GM18907 (cell line): ENCODE measurements at regions not wholly inside any gene's neighbourhood (a gene's known extent, or its start where the extent isn't known, plus 50 kb on each side); places are given as distances from the start of the nearest gene placed in this dataset.

Experiments
- ATAC-seq: cut with Tn5 transposase; IDR thresholded peaks from one replicate; pipeline ENCODE4 v1.9.1; 2021; ENCODE audit warnings: mild to moderate bottlenecking, moderate library complexity; ENCODE audit not compliant: unreplicated experiment

DNA sequence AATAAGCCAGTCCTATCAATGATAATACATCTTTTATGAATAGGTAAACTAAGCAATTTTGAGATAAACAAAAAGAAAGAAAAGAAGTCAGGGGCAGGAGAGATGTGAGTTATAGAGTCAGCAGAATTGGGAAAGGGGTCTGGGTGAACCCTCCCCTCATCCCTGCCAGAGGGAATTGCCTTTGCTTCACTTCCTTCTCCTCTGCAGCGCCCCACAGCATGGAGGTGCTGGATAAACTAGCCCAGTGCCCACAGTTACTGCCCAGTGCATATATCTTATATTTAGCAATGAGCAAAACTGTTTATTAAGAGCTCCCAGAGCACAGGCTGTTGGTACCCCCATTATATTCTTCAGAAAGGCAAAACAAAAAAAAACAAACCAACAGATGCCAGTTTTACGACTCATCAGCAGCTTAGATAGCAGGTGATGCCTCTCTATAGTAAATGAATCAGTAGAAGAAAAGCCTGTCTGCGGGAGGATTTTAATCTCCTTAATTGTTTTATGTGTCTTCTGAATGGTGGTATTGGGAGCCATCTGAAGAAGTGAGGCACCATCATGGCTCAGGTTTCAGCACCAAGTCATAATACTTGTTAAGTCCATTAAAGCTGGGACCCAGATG lies 419.2 kb downstream of the EPM2A start:
- ATAC-seq: no peak

- no peak for ATAC-seq
Observed at GRCh38 chr6:145318952-145319351, 416.4 kb downstream of the EPM2A start.

- ATAC-seq: no peak
Observed at GRCh38 chr6:145319605-145320004, 415.7 kb downstream of the EPM2A start.

GRCh38 chr6:145323646-145324045 lies 411.7 kb downstream of the EPM2A start:
- ATAC-seq: no peak

- no peak for ATAC-seq
Observed at GRCh38 chr6:145327586-145327985, 407.7 kb downstream of the EPM2A start.

DNA sequence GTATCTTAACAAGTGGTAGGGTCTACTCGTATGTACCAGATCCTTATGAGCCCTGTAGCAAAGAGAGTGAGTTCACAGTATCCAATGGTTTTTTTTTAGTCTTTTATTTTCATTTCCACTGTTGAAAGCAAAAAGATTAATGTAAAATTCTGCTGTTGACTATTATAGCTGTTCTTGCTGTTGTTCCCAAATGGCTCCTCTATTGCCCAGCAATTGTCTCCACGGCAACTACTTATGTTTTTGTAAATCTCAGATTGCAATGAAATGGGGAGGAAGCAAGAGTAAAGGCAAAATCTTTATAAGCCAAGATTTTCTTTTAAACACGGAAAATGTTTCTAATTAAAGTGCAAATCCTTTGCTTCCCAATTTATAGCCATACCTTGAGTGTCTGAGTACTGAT lies 406.1 kb downstream of the EPM2A start:
- ATAC-seq: no peak

GRCh38 chr6:145331066-145331465 lies 404.3 kb downstream of the EPM2A start:
- no peak for ATAC-seq

DNA sequence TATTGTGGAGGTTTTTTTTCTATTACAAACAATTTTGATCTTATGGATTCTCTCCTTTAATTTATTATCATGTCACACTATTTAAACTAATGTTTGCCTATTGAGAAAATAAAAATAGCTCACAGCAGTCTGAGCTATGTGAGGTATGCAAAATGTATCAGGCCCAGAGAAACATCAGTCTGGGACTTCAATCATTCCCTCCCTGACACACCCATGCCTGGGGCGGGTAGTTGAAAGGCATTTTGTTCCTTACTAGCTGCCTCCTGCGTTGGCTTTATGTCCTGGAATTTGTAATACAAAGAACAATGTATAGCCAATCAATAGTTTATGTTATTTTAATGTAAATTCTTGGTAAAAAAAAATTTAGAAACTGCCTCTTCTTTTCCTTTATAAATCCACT lies 403.3 kb downstream of the EPM2A start:
- ATAC-seq: no peak

DNA sequence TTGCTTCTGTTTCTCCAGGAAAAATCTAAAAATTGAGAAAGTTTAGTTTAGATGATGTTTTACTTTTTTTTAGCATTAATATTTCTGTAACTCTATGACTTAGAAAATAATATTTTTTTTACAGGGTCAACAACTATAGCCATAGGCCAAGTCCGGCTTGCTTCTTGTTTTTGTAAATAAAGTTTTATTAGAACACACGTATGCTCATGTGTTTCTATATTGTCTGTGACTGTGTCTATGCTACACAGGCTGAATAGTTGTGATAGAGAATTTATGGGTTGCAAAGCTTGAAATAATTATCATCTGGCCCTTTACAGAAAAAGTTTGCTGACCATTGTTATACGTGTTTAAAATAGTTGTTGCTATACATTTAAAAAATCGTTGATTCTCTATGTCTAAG lies 399.2 kb downstream of the EPM2A start:
- no peak for ATAC-seq

GRCh38 chr6:145339089-145339488 lies 396.2 kb downstream of the EPM2A start:
- ATAC-seq: no peak

DNA sequence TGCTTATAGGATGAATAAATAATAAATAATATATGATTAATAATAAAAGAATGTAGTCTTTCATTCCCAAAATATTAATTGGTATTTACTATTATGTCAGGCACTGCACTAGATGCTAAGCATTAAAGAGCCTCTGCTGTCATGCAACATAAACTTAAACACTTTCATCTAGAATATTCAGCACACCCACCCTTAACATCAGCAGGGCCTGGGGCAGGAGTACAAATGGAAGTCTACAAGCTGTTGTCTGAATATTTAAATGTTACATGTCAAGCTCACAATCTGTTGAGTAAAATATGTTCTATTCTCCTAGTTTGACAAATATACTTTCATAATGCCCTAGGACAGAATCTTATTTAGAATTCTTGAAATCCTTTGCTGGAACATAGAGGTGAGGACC lies 395.1 kb downstream of the EPM2A start:
- no peak for ATAC-seq

GRCh38 chr6:145345094-145345493 lies 390.2 kb downstream of the EPM2A start:
- ATAC-seq: no peak

- no peak for ATAC-seq
Observed at GRCh38 chr6:145347216-145347615, 388.1 kb downstream of the EPM2A start.

- peak; percentile 80 for ATAC-seq
Observed at GRCh38 chr6:145349950-145350510, 385.3 kb downstream of the EPM2A start.

- ATAC-seq: no peak
Observed at GRCh38 chr6:145350928-145351327, 384.4 kb downstream of the EPM2A start.

DNA sequence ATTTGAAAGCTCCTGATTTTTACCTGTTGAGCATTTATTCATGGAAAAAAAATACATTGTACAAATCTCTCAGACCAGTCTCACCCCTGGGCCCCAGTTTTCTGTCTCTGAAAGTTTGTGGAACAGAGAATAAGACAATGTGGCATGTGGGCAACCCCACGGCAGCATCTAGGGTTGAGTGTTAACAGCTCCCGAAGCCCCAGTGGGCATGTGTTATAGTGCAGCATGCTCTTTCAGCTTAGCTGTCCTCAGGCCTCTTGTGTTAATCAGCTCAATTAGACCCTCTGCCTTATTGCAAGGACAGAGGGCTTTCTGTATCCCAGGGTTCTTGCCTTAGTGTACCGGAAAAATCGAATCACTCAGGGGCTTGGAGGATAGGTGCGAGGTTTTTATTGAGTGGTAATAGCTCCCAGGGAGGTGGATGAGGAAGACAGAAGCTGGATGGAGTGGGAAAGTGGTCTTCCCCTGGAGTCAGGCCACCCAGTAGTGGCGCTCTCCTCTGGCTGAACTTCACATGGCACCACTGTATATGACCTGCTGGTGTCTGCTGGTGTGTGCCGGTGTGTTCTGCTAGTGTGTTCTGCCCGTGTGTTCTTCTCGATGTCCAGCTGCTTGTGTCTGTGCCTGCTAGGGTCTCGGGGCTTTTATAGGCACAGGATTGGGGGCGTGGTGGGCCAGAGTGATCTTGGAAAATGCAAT lies 382.8 kb downstream of the EPM2A start:
- ATAC-seq: no peak

DNA sequence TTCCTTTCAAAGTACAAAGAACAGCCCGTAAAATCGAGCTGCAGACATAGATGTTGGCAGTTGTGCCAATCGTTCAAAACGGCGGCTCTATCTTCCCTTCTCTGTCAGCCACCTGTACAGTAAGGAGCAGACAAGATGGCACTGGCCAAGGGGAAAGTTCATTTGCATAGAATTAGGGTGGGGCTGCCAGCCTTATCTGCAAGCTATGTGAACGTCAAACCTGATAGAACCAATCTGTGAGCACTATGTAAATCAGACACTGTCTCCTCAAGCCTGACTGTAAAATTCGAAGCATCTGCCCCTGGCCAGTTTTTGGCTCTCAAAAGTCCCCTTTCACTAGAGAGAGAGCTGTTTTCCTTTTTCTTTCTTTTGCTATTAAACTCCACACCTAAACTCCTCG lies 374.5 kb downstream of the EPM2A start:
- no peak for ATAC-seq

GRCh38 chr6:145367149-145367548 lies 368.2 kb downstream of the EPM2A start:
- ATAC-seq: no peak

GRCh38 chr6:145368075-145368474 lies 367.2 kb downstream of the EPM2A start:
- no peak for ATAC-seq

GRCh38 chr6:145370559-145370958 lies 364.8 kb downstream of the EPM2A start:
- no peak for ATAC-seq

DNA sequence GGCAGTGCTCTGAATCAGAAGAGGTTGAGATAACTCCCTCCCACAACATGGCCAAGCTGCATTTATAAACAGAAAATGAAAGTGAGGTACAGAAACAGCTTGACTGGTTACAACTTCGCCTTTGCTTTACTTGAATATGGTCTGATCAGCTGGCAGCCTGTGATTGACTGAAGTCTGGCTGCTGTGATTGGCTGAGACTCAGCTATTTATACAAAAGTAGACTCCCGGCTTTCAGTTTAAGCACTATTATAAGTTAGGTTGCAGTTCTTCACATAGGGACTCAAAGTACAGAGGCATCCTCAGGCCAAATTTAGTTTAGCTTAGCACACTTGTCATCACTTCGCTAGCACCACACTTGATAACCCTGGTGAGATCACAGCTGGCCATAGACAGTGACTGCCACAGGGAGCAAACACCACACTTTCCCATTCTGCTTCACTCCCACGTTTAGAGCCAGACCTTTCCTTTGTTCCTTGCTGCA lies 362.6 kb downstream of the EPM2A start:
- ATAC-seq: peak; percentile 98

DNA sequence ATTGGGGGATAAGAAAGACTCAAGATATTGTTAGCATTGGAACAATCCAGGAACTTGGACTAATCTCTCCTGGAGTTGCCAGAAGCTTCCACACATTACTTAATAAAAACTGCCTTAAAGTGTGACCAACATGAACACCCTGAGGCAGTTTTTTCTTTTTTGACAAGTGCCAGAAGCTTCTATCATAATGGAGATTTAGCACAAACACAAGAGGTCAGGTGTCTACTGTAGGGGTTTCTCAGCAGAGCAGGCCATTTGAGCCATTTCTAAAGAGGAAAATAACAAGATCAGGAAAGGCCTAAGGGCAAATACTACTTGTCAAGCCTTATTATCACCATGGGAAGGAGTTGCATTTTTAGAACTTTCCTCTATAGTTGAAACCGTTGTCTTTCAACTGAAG lies 361.5 kb downstream of the EPM2A start:
- no peak for ATAC-seq
